Glutamatergic neuron (in vitro differentiated cells): ENCODE measurements at regions not wholly inside any gene's neighbourhood (a gene's known extent, or its start where the extent isn't known, plus 50 kb on each side); places are given as distances from the start of the nearest gene placed in this dataset.

Source experiments
- DNase-seq: peaks from one replicate; pipeline ENCODE4 v3.0.0; 2022
- H3K27ac Mint-ChIP-seq: one replicate; pipeline ENCODE4 v1.8.0; 2020; ENCODE audit warnings: mild to moderate bottlenecking, mixed read lengths, inconsistent platforms; ENCODE audit not compliant: unreplicated experiment
- H3K27me3 Mint-ChIP-seq: one replicate; pipeline ENCODE4 v1.8.0; 2020; ENCODE audit warnings: mild to moderate bottlenecking, moderate library complexity, mixed read lengths, inconsistent platforms; ENCODE audit not compliant: unreplicated experiment
- H3K36me3 Mint-ChIP-seq: one replicate; pipeline ENCODE4 v1.8.0; 2020; ENCODE audit warnings: mild to moderate bottlenecking, mixed read lengths, inconsistent platforms; ENCODE audit not compliant: unreplicated experiment
- H3K4me1 Mint-ChIP-seq: one replicate; pipeline ENCODE4 v1.8.0; 2020; ENCODE audit warnings: mild to moderate bottlenecking, low read depth, mixed read lengths, inconsistent platforms; ENCODE audit not compliant: unreplicated experiment
- H3K4me3 Mint-ChIP-seq: one replicate; pipeline ENCODE4 v1.8.0; 2020; ENCODE audit warnings: mild to moderate bottlenecking, mixed read lengths, inconsistent platforms; ENCODE audit not compliant: unreplicated experiment
- H3K9me3 Mint-ChIP-seq: one replicate; pipeline ENCODE4 v1.8.0; 2020; ENCODE audit warnings: mild to moderate bottlenecking, moderate library complexity, mixed read lengths, inconsistent platforms; ENCODE audit not compliant: unreplicated experiment
- CTCF ChIP-seq: fragments of 200-600 bp; sonication (generic); IDR thresholded peaks from one replicate; pipeline ENCODE4 v1.5.0; 2021; ENCODE audit not compliant: partially characterized antibody, unreplicated experiment

GRCh38 chr12:115362339-115362976, 678.5 kb upstream of the TBX3 start:
- H3K27me3 Mint-ChIP-seq, result no peaks in the 10 kb centered on the region
- no peaks in the 10 kb centered on the region for H3K4me1 Mint-ChIP-seq
- DNase-seq, result no peak
- H3K27ac Mint-ChIP-seq, result no peak overlapping the region
- TF ChIP-seq CTCF, result no peak
- peaks cover 11% of the 10 kb centered on the region for H3K36me3 Mint-ChIP-seq
- peaks cover 2% of the 10 kb centered on the region for H3K9me3 Mint-ChIP-seq
- H3K4me3 Mint-ChIP-seq, result no peak overlapping the region

- H3K4me3 Mint-ChIP-seq, result no peak overlapping the region
- no peak overlapping the region for H3K27ac Mint-ChIP-seq
- no peaks in the 10 kb centered on the region for H3K9me3 Mint-ChIP-seq
- no peak for TF ChIP-seq CTCF
- H3K4me1 Mint-ChIP-seq, result no peaks in the 10 kb centered on the region
- no peak for DNase-seq
- peaks cover 1% of the 10 kb centered on the region for H3K27me3 Mint-ChIP-seq
- no peaks in the 10 kb centered on the region for H3K36me3 Mint-ChIP-seq
These were observed 673.7 kb upstream of the TBX3 start for GRCh38 chr12:115357681-115358080.

GRCh38 chr12:115355301-115355700, 671.3 kb upstream of the TBX3 start:
- DNase-seq, result no peak
- peaks cover 1% of the 10 kb centered on the region for H3K27me3 Mint-ChIP-seq
- TF ChIP-seq CTCF, result no peak
- H3K36me3 Mint-ChIP-seq, result no peaks in the 10 kb centered on the region
- H3K27ac Mint-ChIP-seq, result no peak overlapping the region
- H3K4me3 Mint-ChIP-seq, result no peak overlapping the region
- H3K4me1 Mint-ChIP-seq, result no peaks in the 10 kb centered on the region
- H3K9me3 Mint-ChIP-seq, result no peaks in the 10 kb centered on the region

- no peaks in the 10 kb centered on the region for H3K36me3 Mint-ChIP-seq
- DNase-seq, result no peak
- H3K27me3 Mint-ChIP-seq, result peaks cover 1% of the 10 kb centered on the region
- H3K4me1 Mint-ChIP-seq, result no peaks in the 10 kb centered on the region
- no peak overlapping the region for H3K27ac Mint-ChIP-seq
- TF ChIP-seq CTCF, result no peak
- no peak overlapping the region for H3K4me3 Mint-ChIP-seq
- H3K9me3 Mint-ChIP-seq, result no peaks in the 10 kb centered on the region
These were observed 670.3 kb upstream of the TBX3 start for GRCh38 chr12:115354007-115354890.

GRCh38 chr12:115353467-115353866, 669.5 kb upstream of the TBX3 start:
- no peak for DNase-seq
- Mint-ChIP-seq H3K36me3 (no peaks in the 10 kb centered on the region), H3K27ac (no peak overlapping the region), H3K9me3 (no peaks in the 10 kb centered on the region), H3K4me1 (no peaks in the 10 kb centered on the region), H3K27me3 (peaks cover 1% of the 10 kb centered on the region), H3K4me3 (no peak overlapping the region)
- TF ChIP-seq CTCF, result no peak
